NCI-H1417 treated with DMSO at 0.1 percent for 48 hours (cell line): ENCODE measurements at regions not wholly inside any gene's neighbourhood (a gene's known extent, or its start where the extent isn't known, plus 50 kb on each side); places are given as distances from the start of the nearest gene placed in this dataset.

Experiments
- DNase-seq: peaks from one replicate; lab custom pipeline; 2025; lab: John Stamatoyannopoulos, UW

DNA sequence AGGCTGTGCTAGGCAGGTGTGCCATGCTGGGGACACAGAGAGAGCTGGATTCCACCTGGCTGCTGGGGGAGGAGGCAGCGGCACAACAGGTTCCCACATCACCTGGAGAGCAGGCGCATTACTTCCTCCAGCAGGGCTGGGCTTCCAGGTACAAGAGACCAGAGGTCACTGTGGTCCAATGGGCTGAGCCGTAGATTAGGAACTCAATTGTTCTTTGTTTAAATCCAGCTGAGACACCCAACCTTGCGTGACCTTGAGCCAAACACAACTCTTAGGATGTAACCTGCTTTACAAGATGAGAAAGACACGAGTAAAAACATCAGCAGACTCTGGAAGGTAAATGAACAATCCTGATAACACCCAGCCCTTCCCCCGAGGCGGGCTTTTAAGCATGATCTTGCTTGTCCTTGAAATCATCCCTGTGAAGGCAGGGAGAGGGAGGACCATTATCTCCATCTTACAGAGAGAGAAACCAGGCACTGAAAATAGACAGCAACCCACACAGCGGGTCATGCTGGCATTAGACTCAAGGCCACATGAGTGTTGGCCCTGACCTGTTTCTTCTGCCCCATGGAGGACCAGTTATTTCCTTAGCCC is 216.5 kb upstream of the RREB1 start:
- no peak for DNase-seq

DNA sequence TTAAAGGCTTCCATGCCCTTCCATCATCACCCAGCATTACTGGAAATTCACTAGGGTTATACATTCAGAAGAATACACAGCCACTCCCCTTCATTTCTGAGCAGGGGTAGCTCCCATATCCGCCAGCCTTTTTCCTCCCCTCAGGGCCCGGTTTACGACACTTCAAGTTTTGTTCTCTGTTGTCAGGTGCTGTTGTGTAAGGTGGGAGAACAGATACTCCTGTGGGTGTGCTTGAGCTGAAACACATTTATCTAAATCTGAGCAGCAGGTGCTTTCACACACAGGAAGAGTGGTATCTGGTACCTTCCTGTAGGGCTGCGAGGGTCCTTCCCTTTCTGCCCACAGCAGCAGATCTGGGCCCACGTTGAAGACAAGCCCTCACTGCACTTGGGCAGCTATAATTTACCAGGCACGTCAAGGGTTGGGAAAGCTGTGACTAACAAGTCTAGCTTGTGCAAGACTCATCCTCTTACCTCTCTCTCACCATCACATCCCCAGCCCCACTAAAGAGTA is 215.8 kb upstream of the RREB1 start:
- no peak for DNase-seq

DNA sequence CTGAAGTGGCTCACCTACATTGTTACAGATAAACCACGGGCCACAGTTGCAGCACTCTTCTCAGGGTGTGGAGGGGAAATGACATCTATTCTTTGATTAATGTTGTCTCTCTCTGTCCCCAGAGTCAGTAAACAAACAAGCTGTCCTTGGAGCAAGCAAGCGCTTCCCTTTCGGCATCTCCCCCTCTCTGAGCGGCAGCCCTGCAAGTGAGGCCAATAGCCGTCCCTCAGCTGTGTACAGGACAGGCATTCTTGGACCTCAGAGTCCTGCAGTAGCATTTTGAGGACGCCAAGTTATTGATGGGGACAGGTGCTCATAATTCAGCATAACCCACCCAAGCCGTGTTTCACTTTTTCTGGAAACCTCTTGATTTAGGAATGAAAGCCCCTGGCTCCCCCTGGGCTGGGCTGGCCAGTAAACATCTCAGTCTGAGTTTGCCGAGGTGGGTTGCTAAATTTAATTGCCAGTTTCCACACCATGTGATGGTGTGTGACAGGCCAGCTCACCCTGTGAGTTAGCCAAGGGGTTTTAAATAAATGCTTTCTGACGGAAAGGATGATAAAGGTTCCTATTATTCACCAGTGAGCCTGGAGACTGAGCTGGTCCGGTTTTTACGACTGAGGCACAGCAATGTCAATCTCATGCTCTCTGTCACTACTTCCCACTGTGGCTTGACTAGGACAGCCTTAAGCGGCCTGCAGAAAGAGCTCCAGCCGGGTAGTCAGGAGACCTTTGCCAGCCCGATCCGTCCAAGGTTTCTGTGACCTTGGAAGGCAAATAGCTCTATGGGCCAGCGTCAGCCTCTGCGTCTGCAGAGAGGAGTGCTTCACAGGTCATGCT is 214.8 kb upstream of the RREB1 start:
- no peak for DNase-seq

DNA sequence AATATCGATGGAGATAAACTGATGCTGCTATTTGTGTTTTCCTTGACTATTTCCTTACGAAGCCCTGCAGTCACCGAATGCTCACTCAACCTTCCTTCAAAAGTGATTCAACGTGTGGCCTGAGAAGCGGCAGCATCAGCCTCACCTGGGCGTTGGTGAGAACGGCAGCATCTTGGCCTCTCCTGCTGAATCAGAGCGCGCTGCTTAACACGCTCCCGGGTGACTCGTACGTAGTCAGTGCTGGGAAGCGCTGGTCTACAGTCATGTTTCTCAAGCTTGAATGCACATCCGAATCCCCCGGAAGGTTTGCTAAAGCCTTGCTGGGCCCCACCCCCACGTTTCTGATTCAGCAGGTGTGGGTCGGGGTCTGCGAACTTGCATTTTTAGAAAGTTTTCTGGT is 214.1 kb upstream of the RREB1 start:
- DNase-seq = no peak

DNA sequence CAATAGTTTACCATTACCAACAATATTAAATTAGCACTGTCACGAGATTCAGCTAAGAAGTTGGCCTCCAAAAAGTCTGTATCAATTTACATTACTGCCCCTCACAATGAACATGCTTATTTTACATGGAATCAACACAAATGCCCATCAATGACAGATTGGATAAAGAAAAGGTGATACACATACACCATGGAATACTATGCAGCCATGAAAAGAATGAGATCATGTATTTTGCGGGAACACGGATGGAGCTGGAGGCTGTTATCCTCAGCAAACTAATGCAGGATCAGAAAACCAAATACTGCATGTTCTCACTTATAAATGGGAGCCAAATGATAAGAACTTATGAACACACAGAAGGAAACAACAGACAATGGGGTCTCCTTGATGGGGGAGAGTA is 211.8 kb upstream of the RREB1 start:
- DNase-seq = no peak

DNA sequence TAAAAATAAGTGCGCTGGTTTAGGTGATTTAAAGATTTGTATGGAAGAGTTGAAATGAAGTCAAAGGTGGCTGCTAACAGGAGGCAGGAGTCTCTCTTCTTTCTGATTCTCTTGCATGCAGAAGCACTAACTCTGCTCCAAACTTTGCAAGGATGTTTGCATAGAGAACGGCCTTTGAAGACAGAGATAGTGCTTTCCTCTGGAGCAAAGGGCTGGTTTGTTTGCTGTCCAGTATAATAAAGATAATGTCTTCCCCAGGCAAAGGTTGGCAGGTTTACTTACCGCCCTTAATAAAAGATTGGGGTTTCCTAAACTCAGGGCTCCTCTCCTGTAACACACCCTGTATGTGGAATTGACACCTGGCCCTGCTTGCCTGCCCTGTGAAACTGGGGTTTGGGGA is 210.6 kb upstream of the RREB1 start:
- no peak for DNase-seq

DNA sequence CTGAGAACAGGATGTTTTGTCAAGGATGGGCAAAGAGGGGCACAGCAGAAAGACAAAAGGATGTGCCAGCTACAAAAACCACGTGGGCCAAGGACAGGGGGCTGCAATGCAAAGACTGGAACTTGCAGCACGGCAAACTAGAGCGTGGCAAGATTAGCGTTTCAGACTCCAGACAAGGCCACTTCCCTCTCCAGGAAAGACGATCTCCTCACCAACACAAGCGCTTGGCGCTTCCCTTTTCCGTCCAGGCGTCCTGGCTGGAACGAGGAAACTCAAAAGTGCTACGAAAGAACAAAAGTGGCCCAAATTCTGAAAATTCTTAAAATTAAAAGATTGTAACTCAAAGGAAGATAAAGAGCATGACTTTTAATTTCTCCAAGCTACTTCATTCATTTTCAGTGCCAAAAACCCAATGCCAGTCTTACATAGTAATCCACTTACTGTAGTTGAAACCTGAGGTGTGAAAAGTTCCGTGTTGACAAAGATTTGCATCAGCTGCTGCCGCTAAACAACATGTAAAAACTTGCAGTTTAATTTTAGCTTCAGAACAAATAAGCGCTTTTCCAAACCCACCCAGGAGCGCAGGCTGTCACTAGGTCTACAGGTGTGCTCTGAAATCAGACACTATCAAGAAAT is 207.1 kb upstream of the RREB1 start:
- DNase-seq = no peak

DNA sequence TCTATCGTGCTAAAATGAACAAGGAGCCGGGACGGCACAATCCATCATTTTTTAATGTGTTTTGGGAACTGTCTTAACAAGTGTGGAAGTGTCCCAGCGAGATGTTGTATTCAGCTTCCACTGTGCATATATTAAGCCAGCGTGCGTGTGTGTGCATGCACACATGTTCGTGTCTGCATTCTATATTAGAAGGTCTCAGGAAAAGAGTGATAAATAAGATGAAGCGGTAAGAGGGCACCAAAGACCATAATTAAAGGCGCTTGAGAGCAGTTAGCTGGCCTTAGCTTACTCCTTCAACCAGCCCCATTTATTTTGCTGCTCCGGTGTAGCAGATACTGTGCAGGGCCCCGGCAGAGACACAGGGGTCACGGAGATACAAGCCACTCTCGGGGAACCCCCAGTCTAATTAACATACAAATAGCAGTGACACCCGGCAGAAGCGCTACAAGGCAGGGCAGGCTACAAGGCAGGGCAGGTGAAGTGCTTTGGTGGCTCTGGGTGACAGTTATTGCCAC is 206.5 kb upstream of the RREB1 start:
- DNase-seq = no peak

DNA sequence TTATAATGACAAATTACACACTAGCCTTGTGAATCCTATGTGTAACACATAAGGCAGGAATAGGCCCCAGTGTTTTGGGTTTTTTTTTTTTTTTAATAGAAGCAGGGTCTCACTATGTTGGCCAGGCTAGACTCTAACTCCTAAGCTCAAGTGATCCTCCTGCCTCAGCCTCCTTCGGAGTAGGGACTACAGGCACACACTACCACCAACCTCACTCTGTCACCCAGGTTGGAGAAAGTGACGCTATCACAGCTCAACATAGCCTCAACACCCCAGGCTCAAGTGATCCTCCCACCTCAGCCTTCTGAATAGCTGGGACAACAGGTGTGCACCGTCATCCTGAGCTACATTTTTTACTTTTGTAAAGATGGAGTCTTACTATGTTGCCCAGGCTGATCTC is 205.8 kb upstream of the RREB1 start:
- DNase-seq = no peak

DNA sequence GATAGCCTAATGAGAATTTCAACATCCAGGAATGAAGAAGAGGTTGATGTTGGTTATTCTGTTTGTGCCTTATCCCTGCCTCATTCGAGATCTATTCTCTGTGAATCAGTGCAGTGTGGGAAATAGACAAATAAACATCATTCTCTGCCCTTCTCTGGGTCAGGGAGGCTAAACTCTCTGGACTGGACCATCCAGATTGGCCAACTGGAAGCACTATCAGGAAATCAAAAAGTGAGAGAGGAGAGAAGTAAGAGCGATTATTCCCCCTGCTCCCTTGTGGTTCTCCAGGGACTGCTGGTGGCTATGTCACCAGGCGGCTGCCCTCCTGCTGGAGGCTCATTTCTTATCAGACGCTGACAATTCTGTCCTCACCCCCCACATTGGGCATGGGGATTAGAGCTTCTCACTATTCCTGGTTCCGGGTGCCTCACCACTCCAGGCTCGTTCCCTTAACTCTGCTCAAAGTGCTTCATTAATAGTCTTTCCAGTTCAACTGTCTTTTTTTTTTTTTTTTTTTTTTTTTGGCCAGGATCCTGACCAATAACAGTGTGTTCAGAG is 201.7 kb upstream of the RREB1 start:
- DNase-seq = no peak

DNA sequence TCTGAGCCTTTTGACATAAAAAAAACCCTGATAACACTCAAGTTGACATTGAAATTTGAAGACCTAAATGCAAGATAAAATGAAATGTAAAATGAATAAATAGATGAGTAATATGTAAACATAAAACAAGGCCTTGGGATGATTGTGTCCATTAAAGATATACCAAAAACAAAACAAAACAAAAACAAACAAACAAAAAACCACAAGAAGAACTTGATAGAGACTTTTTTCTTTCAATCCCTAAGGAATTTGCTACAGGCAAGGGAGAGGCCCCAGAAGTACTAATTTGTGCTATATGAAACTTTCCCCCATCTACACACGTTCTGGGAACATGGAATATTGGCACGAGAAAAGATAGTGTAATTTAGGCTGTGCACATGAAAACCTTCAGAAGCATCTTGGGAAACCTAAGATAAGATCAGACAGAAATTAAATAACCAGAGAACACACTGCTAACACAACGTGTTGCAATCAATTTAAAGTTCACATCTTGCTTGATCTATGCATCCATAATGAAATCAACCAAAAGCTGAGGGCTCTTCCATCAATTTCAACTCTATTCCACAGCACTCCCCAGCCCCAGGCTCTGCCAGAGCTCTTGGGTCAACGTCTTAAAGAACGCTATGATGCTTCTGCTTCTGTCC is 201.1 kb upstream of the RREB1 start:
- DNase-seq = no peak

DNA sequence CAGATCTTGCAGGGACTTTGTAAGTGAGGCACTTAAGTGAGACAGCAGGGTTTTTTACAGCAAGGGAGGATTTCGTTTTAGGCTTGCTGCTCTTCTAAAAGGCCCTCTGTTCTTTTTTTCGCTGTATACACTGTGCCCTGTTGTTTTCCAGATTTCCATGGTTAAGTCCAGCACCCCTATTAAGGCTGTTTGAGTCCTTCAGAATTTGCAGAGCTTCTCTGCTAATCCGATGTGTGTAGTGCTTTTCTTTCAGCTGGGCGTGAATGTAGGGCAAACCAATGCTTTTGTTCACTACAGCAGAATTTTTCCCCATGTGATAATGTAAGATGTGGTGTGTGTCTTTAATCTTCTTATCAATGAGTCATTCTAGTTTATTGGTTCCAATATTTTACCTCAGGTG is 200.5 kb upstream of the RREB1 start:
- DNase-seq = no peak

DNA sequence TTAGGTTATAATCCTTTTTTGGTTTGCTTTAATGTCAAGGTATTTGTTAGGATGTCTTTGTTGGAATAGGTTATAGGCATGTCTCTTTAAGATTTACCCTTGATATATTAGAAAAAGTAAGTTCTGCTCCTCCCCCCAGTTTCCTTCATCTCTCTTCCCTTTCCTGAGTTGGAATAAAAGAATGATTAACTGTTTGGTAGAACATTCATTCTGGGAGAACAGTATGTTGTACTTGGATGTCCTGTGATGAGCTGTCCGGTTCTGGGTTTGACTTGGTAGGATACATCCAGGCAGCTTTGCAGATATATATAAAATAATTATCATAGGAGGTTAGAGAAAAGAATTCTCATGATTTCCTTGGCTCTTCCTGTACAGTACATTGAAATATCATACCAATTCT is 199.6 kb upstream of the RREB1 start:
- no peak for DNase-seq

DNA sequence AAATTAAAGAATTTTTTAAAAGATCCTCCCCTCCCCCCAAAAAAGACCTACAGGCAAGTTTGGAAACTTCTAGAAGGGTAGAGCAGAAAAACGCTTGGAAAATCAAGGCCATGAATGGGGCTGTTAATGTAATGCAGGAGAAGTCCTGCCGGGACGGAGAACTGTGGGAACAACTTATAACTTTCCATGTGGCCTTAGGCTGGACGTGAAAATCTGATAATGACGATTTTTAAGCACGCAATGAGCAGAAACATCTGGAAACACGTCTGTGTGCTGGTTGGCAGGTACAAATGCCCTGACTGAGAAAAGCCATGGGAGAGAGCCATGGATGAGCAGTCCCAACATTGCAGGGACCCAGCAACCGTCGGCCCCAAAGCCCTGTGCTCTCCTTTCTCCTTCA is 198.7 kb upstream of the RREB1 start:
- no peak for DNase-seq

DNA sequence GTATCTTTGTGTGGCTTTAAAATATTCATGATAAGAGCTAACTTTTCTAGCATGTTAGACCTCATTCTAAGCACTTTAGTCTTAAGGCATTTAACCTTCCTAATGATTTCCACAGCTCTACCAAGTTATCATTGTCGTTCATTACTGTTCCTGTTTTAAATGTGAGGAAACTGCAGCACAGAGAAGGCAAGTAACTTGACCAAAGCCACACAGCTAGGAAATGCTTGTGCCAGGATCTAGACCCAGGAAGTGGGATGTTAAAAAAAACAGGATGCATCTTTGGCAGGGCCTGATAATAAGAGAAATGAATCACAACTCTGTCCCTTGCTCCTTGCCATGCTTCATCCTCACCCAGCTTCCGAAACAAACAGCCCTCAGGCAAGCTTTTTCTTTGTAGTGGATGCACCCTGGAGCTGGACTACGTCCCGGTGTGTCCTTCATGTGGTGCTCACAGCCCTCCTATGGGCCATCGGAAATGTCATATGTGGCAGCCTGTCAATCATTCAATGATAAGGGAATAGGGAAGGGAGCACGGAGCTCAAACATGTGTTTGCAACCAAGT is 196.9 kb upstream of the RREB1 start:
- no peak for DNase-seq

DNA sequence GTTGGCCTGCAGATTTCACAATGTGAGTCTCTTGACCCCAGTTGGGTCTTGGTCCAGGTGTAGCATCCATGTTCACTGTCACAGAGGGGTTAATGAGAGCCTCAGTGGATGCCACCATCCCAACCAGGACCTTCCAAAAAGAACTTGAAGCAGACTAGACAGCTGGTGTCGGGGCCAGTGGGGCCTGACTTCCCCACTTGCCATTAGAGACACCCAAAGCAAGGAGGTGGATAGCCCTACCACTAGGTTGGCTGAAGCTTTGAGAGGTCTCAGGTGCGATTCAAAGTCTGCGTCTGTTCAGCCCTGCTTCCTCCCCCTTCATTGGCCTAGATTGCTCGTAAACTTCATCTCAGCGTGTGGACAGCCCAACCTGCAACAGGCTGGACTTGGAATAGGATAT is 196.4 kb upstream of the RREB1 start:
- no peak for DNase-seq

DNA sequence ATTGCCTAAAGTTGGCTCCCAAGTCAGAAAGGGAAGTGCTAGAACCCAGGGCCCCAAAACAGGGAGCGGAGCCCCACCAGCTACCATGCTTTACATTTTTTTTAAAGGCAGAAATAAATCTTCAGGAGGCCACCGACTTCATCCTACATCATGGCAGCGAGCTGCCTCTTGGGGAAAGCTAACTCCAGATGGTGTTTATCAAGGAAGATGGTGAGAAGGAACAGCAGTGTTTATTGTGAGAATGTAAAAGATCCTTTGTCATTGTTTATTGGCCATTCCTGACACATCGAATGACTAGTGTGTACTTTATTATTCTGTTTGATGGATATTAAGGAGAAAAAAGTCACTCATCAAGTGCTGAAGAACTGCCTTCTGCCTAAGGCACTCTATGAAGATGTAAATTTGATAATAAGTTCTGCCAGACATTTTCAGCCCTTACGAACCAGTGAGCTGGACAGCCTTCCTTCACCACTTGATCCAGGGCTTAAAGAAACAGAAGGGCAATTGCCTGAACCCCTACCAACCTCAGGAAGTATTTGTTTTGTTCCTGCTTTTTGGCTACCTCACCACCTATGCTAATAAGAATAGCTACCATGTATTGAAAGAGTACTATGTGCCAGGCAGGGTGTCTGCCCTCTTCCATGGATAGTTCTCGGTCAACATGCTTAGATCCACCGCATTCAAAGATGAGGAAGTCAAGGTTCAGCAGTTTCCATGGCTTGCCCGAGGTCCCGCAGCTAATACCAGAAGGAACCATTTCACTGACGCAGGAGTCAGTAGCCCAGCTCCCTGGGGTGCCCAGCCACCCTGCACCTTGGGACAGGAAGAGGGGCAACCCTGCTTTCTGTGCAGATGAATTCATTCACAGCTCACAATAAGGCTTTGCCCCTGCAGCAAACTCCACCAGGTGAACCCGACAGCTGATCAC is 194.7 kb upstream of the RREB1 start:
- no peak for DNase-seq

DNA sequence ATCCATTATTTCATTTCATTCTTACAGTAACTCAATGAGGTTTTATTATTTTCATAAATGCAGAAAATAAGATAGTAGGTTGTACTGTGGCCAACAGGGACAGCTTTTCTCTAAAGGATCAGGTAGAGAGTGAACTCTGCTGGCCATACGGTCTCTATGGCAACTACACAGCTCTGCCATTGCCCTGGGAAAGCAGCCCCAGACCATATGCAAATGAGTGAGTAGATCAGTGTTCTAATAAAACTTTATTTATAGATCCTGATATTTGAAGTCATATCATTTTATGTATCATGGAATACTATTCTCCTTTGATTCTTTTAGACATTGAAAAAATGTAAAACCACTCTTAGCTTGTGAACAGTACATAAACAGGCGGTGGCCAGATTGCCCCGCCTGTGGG is 192.5 kb upstream of the RREB1 start:
- no peak for DNase-seq

DNA sequence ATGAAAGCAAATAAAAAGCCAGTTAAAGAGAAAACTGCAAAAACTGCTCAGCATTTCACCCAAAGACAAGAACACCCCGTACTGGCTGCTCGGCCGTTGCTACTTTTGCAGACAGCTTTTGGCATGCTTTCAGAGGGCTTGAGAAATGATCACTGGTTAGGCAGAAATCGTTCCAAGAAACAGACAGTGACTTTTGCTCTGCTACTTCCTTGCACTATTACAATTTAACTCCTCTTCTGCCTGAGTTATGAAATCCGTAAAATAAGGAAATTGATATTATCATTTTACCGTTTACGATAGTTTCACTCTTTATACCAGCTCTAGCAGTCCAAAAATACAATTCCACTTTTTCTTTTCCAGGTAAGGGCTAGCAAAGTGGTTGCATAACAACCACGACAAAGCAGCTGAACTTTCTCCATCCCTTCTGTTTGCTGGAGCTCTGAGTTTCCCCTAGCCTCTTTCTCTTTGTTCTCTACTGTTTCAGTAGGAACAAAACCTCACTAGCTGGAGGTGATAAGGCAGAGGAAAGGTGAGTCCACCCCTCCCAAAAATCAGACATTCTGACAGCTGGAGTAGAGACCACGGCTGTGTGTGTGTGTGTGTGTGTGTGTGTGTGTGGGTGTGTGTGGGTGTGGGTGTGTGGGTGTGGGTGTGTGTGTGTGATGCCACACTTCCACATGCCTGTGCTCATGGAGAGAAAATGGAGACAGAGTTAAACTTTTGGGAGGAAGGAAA is 191.8 kb upstream of the RREB1 start:
- no peak for DNase-seq

DNA sequence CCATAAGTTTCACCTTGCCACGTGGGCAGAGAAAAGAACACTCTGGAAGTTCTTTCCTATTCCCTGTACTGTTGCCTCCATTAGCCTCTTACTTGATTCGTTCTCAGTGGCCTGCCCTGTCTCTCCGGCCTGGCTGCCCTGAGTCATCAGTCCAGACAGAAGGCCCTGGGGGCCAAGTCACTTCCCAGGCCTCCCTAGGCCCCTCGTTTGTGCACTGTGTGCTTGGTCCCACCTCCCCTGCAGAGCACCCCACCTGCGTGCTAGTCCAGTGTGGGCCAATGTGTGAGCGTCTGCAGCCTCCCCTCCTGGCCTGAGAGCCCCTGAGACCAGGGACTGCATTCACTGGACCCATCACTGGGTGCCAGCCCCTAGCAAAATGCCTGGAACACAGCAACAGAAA is 191.2 kb upstream of the RREB1 start:
- no peak for DNase-seq
